Endodermal cell (in vitro differentiated cells): ENCODE measurements at regions not wholly inside any gene's neighbourhood (a gene's known extent, or its start where the extent isn't known, plus 50 kb on each side); places are given as distances from the start of the nearest gene placed in this dataset.

ENCODE experiments used
- DNase-seq: peaks from one replicate; pipeline ENCODE4 v3.0.0-alpha.2; 2017
- H3K27ac ChIP-seq: 2 replicates; pipeline ENCODE4 v1.5.1; 2013; ENCODE audit warnings: mild to moderate bottlenecking, low read depth, low read length, moderate library complexity
- H3K27me3 ChIP-seq: 2 replicates; pipeline ENCODE4 v1.6.1; 2013; ENCODE audit warnings: mild to moderate bottlenecking, low read length, moderate library complexity; ENCODE audit not compliant: insufficient read depth, control insufficient read depth, poor library complexity, severe bottlenecking
- H3K36me3 ChIP-seq: 2 replicates; pipeline ENCODE4 v1.7.0; 2013; ENCODE audit warnings: mild to moderate bottlenecking, low read length, moderate library complexity; ENCODE audit not compliant: control insufficient read depth, insufficient read depth
- H3K4me1 ChIP-seq: one replicate; pipeline ENCODE4 v1.7.0; 2013; ENCODE audit warnings: low read length; ENCODE audit not compliant: control insufficient read depth, insufficient read depth
- H3K4me3 ChIP-seq: 2 replicates; pipeline ENCODE4 v1.5.1; 2013; ENCODE audit warnings: mild to moderate bottlenecking, low read length, moderate library complexity
- H3K9ac ChIP-seq: 2 replicates; pipeline ENCODE4 v1.6.1; 2013; ENCODE audit warnings: mild to moderate bottlenecking, low read length, moderate library complexity; ENCODE audit not compliant: poor library complexity, severe bottlenecking; ENCODE audit errors: extremely low read depth
- H3K9me3 ChIP-seq: 2 replicates; pipeline ENCODE4 v1.6.1; 2013; ENCODE audit warnings: mild to moderate bottlenecking, low read length, moderate library complexity; ENCODE audit not compliant: control insufficient read depth
- H3K27ac Mint-ChIP-seq: 2 replicates; pipeline ENCODE4 v1.8.0; 2020; ENCODE audit warnings: mixed read lengths
- H3K27me3 Mint-ChIP-seq: 2 replicates; pipeline ENCODE4 v1.8.0; 2021; ENCODE audit warnings: mild to moderate bottlenecking, mixed read lengths; ENCODE audit not compliant: insufficient read depth
- H3K36me3 Mint-ChIP-seq: 2 replicates; pipeline ENCODE4 v1.8.0; 2020; ENCODE audit warnings: low read depth, mixed read lengths
- H3K4me1 Mint-ChIP-seq: 2 replicates; pipeline ENCODE4 v1.8.0; 2020; ENCODE audit warnings: mixed read lengths
- H3K4me3 Mint-ChIP-seq: 2 replicates; pipeline ENCODE4 v1.8.0; 2020; ENCODE audit warnings: mild to moderate bottlenecking, moderate library complexity, mixed read lengths
- H3K9me3 Mint-ChIP-seq: 2 replicates; pipeline ENCODE4 v1.8.0; 2020; ENCODE audit warnings: mild to moderate bottlenecking, mixed read lengths
- WGBS, 2 experiments: methylation state at CpG; one replicate each; pipeline versions ENCODE4 v1.1.5 to v1.1.7; 2013; ENCODE audit warnings: missing lambda C conversion rate in 2 of 2, mixed read lengths in 1 of 2; ENCODE audit not compliant: insufficient coverage in 1 of 2, insufficient read length in 1 of 2; 5-methylcytosine and 5-hydroxymethylcytosine counted together
- TF ChIP-seq, protein P1 (sequence below): fragments of 200-600 bp; sonication (generic); conservative IDR thresholded peaks from 2 replicates; pipeline ENCODE4 v1.5.0; 2021; ENCODE audit warnings: antibody characterized with exemption, mild to moderate bottlenecking

GRCh38 chr4:83819582-83819981, 283.7 kb downstream of the GPAT3 start:
- no peak for DNase-seq
- TF ChIP-seq, protein P1, sequence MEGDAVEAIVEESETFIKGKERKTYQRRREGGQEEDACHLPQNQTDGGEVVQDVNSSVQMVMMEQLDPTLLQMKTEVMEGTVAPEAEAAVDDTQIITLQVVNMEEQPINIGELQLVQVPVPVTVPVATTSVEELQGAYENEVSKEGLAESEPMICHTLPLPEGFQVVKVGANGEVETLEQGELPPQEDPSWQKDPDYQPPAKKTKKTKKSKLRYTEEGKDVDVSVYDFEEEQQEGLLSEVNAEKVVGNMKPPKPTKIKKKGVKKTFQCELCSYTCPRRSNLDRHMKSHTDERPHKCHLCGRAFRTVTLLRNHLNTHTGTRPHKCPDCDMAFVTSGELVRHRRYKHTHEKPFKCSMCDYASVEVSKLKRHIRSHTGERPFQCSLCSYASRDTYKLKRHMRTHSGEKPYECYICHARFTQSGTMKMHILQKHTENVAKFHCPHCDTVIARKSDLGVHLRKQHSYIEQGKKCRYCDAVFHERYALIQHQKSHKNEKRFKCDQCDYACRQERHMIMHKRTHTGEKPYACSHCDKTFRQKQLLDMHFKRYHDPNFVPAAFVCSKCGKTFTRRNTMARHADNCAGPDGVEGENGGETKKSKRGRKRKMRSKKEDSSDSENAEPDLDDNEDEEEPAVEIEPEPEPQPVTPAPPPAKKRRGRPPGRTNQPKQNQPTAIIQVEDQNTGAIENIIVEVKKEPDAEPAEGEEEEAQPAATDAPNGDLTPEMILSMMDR, result no peak
- Mint-ChIP-seq H3K36me3 (no peaks in the 10 kb centered on the region), H3K27me3 (no peaks in the 10 kb centered on the region), H3K9me3 (peaks cover 14% of the 10 kb centered on the region), H3K4me1 (peaks cover 9% of the 10 kb centered on the region), H3K27ac (no peak overlapping the region), H3K4me3 (no peak overlapping the region)
- Histone ChIP-seq H3K4me3 (no peak overlapping the region), H3K9ac (no peak overlapping the region), H3K4me1 (no peaks in the 10 kb centered on the region), H3K9me3 (peaks cover 18% of the 10 kb centered on the region), H3K36me3 (no peaks in the 10 kb centered on the region), H3K27me3 (no peaks in the 10 kb centered on the region), H3K27ac (no peak overlapping the region)
- no CpG with 5 or more reads among the region's 1 CpG for WGBS, 2 experiments

DNA sequence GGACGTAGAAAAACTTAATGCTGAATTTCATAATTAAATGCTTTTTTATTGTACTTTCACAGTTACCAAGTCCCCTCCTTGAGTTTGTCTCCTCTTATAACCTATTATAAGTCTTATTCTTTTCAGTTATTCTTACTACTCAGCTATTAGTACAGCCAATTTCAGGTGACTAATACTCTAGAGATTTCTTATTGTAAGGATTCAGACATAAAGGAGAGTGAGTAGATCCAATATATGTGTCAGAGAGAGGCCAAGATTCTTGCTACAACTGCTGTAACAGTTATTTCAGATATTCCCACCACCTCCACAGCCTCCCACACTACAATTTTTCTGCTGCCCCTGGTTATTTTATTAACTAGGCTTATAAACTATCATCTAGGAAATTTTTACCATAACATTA, 274.5 kb downstream of the GPAT3 start:
- H3K9me3 Mint-ChIP-seq, result no peaks in the 10 kb centered on the region
- H3K27ac Mint-ChIP-seq, result no peak overlapping the region

DNA sequence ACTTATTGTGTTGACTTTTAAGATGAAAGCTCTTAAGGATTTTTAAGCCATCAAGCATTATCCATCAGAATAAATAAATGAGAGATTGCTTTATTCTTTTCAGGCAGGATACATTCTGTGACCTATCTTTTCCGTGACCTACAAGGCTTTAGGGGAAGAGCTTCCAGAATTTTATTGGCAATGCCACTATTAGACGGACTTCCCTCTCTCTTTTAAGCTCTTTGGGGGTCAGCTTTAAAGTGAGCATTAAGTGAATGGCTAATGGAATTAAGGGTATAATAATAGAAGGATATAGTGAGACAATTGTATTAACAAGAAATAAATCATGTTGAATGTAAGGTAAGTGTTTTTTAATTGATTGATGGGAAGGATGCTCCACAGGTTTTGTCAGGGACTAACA, 273.7 kb downstream of the GPAT3 start:
- Histone ChIP-seq H3K4me1 (no peaks in the 10 kb centered on the region), H3K36me3 (no peaks in the 10 kb centered on the region), H3K27ac (no peak overlapping the region), H3K9me3 (no peaks in the 10 kb centered on the region), H3K9ac (no peak overlapping the region), H3K27me3 (no peaks in the 10 kb centered on the region), H3K4me3 (no peak overlapping the region)
- 94 to 96% methylated on average over 2 of the region's 2 CpGs for WGBS, 2 experiments
- H3K9me3 Mint-ChIP-seq, result no peaks in the 10 kb centered on the region
- no peaks in the 10 kb centered on the region for H3K4me1 Mint-ChIP-seq
- H3K27ac Mint-ChIP-seq, result no peak overlapping the region
- no peaks in the 10 kb centered on the region for H3K36me3 Mint-ChIP-seq
- TF ChIP-seq, protein P1, result no peak
- H3K27me3 Mint-ChIP-seq, result no peaks in the 10 kb centered on the region
- DNase-seq, result no peak
- no peak overlapping the region for H3K4me3 Mint-ChIP-seq

More for the DNA sequence above, 274.5 kb downstream of the GPAT3 start:
- no peaks in the 10 kb centered on the region for H3K36me3 Mint-ChIP-seq
- H3K4me1 Mint-ChIP-seq, result no peaks in the 10 kb centered on the region
- Histone ChIP-seq H3K4me1 (no peaks in the 10 kb centered on the region), H3K36me3 (no peaks in the 10 kb centered on the region), H3K4me3 (no peak overlapping the region), H3K27ac (no peak overlapping the region), H3K27me3 (no peaks in the 10 kb centered on the region), H3K9ac (no peak overlapping the region), H3K9me3 (no peaks in the 10 kb centered on the region)
- 100% methylated on average over 1 of the region's 1 CpG for WGBS, 2 experiments
- TF ChIP-seq, protein P1, result no peak
- no peaks in the 10 kb centered on the region for H3K27me3 Mint-ChIP-seq
- no peak for DNase-seq
- no peak overlapping the region for H3K4me3 Mint-ChIP-seq
